ENCODE measurements at regions not wholly inside any gene's neighbourhood (a gene's known extent, or its start where the extent isn't known, plus 50 kb on each side); places are given as distances from the start of the nearest gene placed in this dataset.

GRCh38 chr2:16174693-16175045, 234.3 kb downstream of the MYCN start:
- Histone ChIP-seq H3K9me3 (replicated peaks in 1 of 3) (no peaks in the 10 kb centered on the region), H3K36me3 (replicated peaks in 1 of 2) (no peaks in the 10 kb centered on the region), H3K4me1 (replicated peaks in 1 of 2) (no peaks in the 10 kb centered on the region), H3K4me3 (no peak overlapping the region), H3K27me3 (no peaks in the 10 kb centered on the region), H3K27ac (no peak overlapping the region)
- WGBS, 4 donors: 84 to 89% (median 88%) methylated on average over 3 of the region's 3 CpGs
- intact Hi-C loops (cut with DNase I): no loop called here
- TF ChIP-seq POLR2A (IDR thresholded peaks at IDR 0.05) (no peak), CTCF (IDR thresholded peaks at IDR 0.05) (no peak)
- no peak for DNase-seq

GRCh38 chr2:16173893-16174692, 233.7 kb downstream of the MYCN start:
- no peaks in the 10 kb centered on the region for H3K27me3 ChIP-seq
- no peaks in the 10 kb centered on the region for H3K36me3 ChIP-seq (replicated peaks in 1 of 2)
- 80 to 85% (median 81%) methylated on average over 3 of the region's 3 CpGs for WGBS, 4 donors
- H3K4me3 ChIP-seq: no peak overlapping the region
- no peaks in the 10 kb centered on the region for H3K4me1 ChIP-seq (replicated peaks in 1 of 2)
- intact Hi-C loops (cut with DNase I): no loop called here
- no peak for DNase-seq
- TF ChIP-seq CTCF (IDR thresholded peaks at IDR 0.05) (no peak), POLR2A (IDR thresholded peaks at IDR 0.05) (no peak)
- H3K27ac ChIP-seq: no peak overlapping the region
- no peaks in the 10 kb centered on the region for H3K9me3 ChIP-seq (replicated peaks in 1 of 3)

GRCh38 chr2:16172324-16173175, 232.2 kb downstream of the MYCN start:
- Histone ChIP-seq H3K27ac (no peak overlapping the region), H3K4me1 (replicated peaks in 1 of 2) (no peaks in the 10 kb centered on the region), H3K9me3 (replicated peaks in 1 of 3) (no peaks in the 10 kb centered on the region), H3K36me3 (replicated peaks in 1 of 2) (no peaks in the 10 kb centered on the region), H3K4me3 (no peak overlapping the region), H3K27me3 (no peaks in the 10 kb centered on the region)
- DNase-seq: no peak
- TF ChIP-seq CTCF (IDR thresholded peaks at IDR 0.05) (no peak), POLR2A (IDR thresholded peaks at IDR 0.05) (no peak)
- intact Hi-C loops (cut with DNase I): no loop called here
- WGBS, 4 donors: 91 to 95% (median 93%) methylated on average over 8 of the region's 8 CpGs

- DNase-seq: no peak
- intact Hi-C loops (cut with DNase I): no loop called here
- no peaks in the 10 kb centered on the region for H3K4me1 ChIP-seq (replicated peaks in 1 of 2)
- WGBS, 4 donors: 84 to 98% (median 89%) methylated on average over 3 of the region's 3 CpGs
- TF ChIP-seq CTCF (IDR thresholded peaks at IDR 0.05) (no peak), POLR2A (IDR thresholded peaks at IDR 0.05) (no peak)
- no peak overlapping the region for H3K4me3 ChIP-seq
- no peaks in the 10 kb centered on the region for H3K36me3 ChIP-seq (replicated peaks in 1 of 2)
- no peak overlapping the region for H3K27ac ChIP-seq
- H3K9me3 ChIP-seq (replicated peaks in 1 of 3): no peaks in the 10 kb centered on the region
- no peaks in the 10 kb centered on the region for H3K27me3 ChIP-seq
Measured at GRCh38 chr2:16171425-16171920, 231.1 kb downstream of the MYCN start.
